Spleen (tissue), 11 donors: ENCODE measurements at regions not wholly inside any gene's neighbourhood (a gene's known extent, or its start where the extent isn't known, plus 50 kb on each side); places are given as distances from the start of the nearest gene placed in this dataset.

Source experiments
- DNase-seq: peaks from one replicate; pipeline ENCODE4 v3.0.0-alpha.2; 2020
- H3K27ac ChIP-seq, 8 donors: fragments of 200-600 bp; sonication (generic) in 7 of 8; 1 replicate in 4 of 8; 2 replicates in 4 of 8; pipeline versions ENCODE4 v1.5.0 to v1.8.0; 2016 to 2021; ENCODE audit warnings: inconsistent platforms in 4 of 8, mild to moderate bottlenecking in 4 of 8, moderate library complexity in 1 of 8
- H3K27me3 ChIP-seq, 7 donors: fragments of 200-600 bp; sonication (generic) in 6 of 7; replicated peaks in 1 of 7; 1 replicate in 4 of 7; 2 replicates in 3 of 7; pipeline versions ENCODE4 v1.5.0 to v1.8.0; 2016 to 2021; ENCODE audit warnings: inconsistent platforms in 3 of 7, mild to moderate bottlenecking in 1 of 7
- H3K36me3 ChIP-seq, 6 donors: fragments of 200-600 bp; sonication (generic) in 5 of 6; 1 replicate in 4 of 6; 2 replicates in 2 of 6; pipeline versions ENCODE4 v1.5.0 to v1.8.0; 2016 to 2021; ENCODE audit warnings: inconsistent platforms in 2 of 6
- H3K4me1 ChIP-seq, 6 donors: fragments of 200-600 bp; sonication (generic) in 5 of 6; 1 replicate in 3 of 6; 2 replicates in 3 of 6; pipeline versions ENCODE4 v1.5.0 to v1.8.0; 2016 to 2021; ENCODE audit warnings: inconsistent platforms in 3 of 6
- H3K4me3 ChIP-seq, 8 donors: fragments of 200-600 bp; sonication (generic) in 7 of 8; 1 replicate in 4 of 8; 2 replicates in 4 of 8; pipeline versions ENCODE4 v1.5.0 to v1.8.0; 2016 to 2021; ENCODE audit warnings: inconsistent platforms in 4 of 8, mild to moderate bottlenecking in 4 of 8, moderate library complexity in 2 of 8
- H3K9me3 ChIP-seq, 8 donors: fragments of 200-600 bp; sonication (generic) in 7 of 8; 1 replicate in 4 of 8; 2 replicates in 4 of 8; pipeline versions ENCODE4 v1.5.0 to v1.8.0; 2016 to 2021; ENCODE audit warnings: inconsistent platforms in 4 of 8
- CTCF ChIP-seq, 11 experiments: fragments of 200-600 bp in 7 of 11; fragments of 450-650 bp in 4 of 11; sonication (generic) in 4 of 11; IDR thresholded peaks in 8 of 11; conservative IDR thresholded peaks in 3 of 11; 1 replicate in 7 of 11; 2 replicates in 4 of 11; pipeline versions ENCODE4 v1.4.0 to v1.8.0; 2016 to 2021; ENCODE audit warnings: antibody characterized with exemption in 11 of 11, inconsistent platforms in 4 of 11, mild to moderate bottlenecking in 1 of 11
- POLR2A ChIP-seq, 3 donors: fragments of 450-650 bp; IDR thresholded peaks; one replicate each; pipeline ENCODE4 v1.5.1; 2017; ENCODE audit warnings: antibody characterized with exemption in 3 of 3, mild to moderate bottlenecking in 1 of 3
- POLR2AphosphoS5 ChIP-seq, 3 donors: sonication (generic); formaldehyde crosslinking; IDR thresholded peaks; one replicate each; pipeline ENCODE4 v1.5.1; 2017; ENCODE audit warnings: antibody characterized with exemption in 3 of 3
- WGBS, 5 donors: extraction: QIAGEN DNeasy Blood & Tissue Kit in 3 of 5; methylation state at CpG; one replicate each; pipeline versions ENCODE4 v1.1.5 to v1.1.7; 2013 to 2018; 5-methylcytosine and 5-hydroxymethylcytosine counted together
- intact Hi-C: fragments of 100-400 bp; cut with DNase I; formaldehyde crosslinking; loops from one replicate; pipeline ENCODE4 v1.15.0; 2023; ENCODE audit warnings: low total_unique reads
- donor health status: healthy with polysubstance abuse.
- donor health status: DM: no; HTN: no; CAD: no; lungs with moderate emphysema.
- donor health status: DM: no; HTN: no; CAD: no.
- donor health status: Bipolar disorder and iron deficiency.
- donor health status: healthy.
- donor health status: DM: no; HTN: no; CAD: no.
- donor health status: DM: yes; HTN: yes; CAD: no.

DNA sequence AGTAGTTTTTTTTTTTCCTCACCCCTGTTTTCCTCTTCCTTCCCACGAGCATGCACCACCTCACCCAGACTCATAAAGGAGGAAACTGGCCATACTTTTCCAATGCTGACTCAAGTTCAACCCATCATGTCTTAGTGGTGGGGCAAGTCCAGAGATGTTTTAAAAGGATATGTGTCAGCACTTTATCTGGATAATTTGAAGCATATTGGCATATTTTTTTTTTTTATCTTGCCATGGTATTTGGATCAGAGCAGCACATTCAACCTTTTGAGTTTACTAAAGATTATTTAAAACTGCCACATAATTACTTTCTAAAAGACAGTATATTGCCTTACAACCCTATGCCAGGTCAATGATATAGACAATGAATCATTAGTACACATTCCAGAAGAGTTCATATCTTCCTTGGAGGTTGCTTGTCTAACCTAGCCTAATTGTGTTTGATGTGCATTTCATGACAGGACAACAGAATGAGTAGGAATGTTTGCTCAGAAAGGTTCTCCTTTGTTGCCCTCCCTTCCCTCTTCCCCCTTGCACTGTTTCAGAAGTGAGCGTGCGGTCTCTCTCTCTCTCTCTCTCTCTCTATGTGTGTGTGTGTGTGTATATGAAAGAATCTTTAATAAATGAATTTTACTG is 950.7 kb upstream of the FAM98A start:
- TF ChIP-seq CTCF (IDR thresholded peaks at IDR 0.05 in 8 of 11, conservative IDR thresholded peaks at IDR 0.05 in 3 of 11) (no peak), POLR2AphosphoS5 (IDR thresholded peaks at IDR 0.05) (no peak), POLR2A (IDR thresholded peaks at IDR 0.05) (no peak)

GRCh38 chr2:34547900-34548299 is 948.8 kb upstream of the FAM98A start:
- DNase-seq, result no peak
- intact Hi-C loops, result no loop called here
- Histone ChIP-seq H3K36me3 (no peaks in the 10 kb centered on the region), H3K4me1 (no peaks in the 10 kb centered on the region), H3K9me3 (peaks cover 0 to 21% (median 3%) of the 10 kb centered on the region in 8 donors), H3K27ac (no peak overlapping the region), H3K4me3 (no peak overlapping the region), H3K27me3 (no peaks in the 10 kb centered on the region)
- 40 to 67% (median 50%) methylated on average over 2 to 3 of the region's 3 CpGs for WGBS, 5 donors
- TF ChIP-seq POLR2AphosphoS5 (IDR thresholded peaks at IDR 0.05), result no peak
- TF ChIP-seq CTCF (IDR thresholded peaks at IDR 0.05 in 8 of 11, conservative IDR thresholded peaks at IDR 0.05 in 3 of 11), result no peak
- no peak for TF ChIP-seq POLR2A (IDR thresholded peaks at IDR 0.05)

More for the DNA sequence above, 950.7 kb upstream of the FAM98A start:
- Histone ChIP-seq H3K4me3 (no peak overlapping the region), H3K27me3 (no peaks in the 10 kb centered on the region), H3K4me1 (no peaks in the 10 kb centered on the region), H3K36me3 (no peaks in the 10 kb centered on the region), H3K27ac (no peak overlapping the region), H3K9me3 (peaks cover 0 to 20% (median 5%) of the 10 kb centered on the region in 8 donors)
- WGBS, 5 donors, result 75 to 81% (median 79%) methylated on average over 3 of the region's 3 CpGs
- intact Hi-C loops, result no loop called here
- no peak for DNase-seq

- intact Hi-C loops, result no loop called here
- TF ChIP-seq POLR2A (IDR thresholded peaks at IDR 0.05), result no peak
- no peak for TF ChIP-seq CTCF (IDR thresholded peaks at IDR 0.05 in 8 of 11, conservative IDR thresholded peaks at IDR 0.05 in 3 of 11)
- no peak for TF ChIP-seq POLR2AphosphoS5 (IDR thresholded peaks at IDR 0.05)
- Histone ChIP-seq H3K4me3 (no peak overlapping the region), H3K27me3 (no peaks in the 10 kb centered on the region), H3K36me3 (no peaks in the 10 kb centered on the region), H3K27ac (no peak overlapping the region), H3K4me1 (no peaks in the 10 kb centered on the region), H3K9me3 (peaks cover 0 to 26% (median 3%) of the 10 kb centered on the region in 8 donors)
- 69 to 85% (median 73%) methylated on average over 3 to 4 of the region's 4 CpGs for WGBS, 5 donors
- no peak for DNase-seq
Observed at GRCh38 chr2:34547340-34547739, 948.2 kb upstream of the FAM98A start.

GRCh38 chr2:34545486-34546136 is 946.5 kb upstream of the FAM98A start:
- Histone ChIP-seq H3K27me3 (no peaks in the 10 kb centered on the region), H3K4me1 (no peaks in the 10 kb centered on the region), H3K27ac (no peak overlapping the region), H3K9me3 (peaks cover 0 to 39% (median 15%) of the 10 kb centered on the region in 8 donors), H3K36me3 (no peaks in the 10 kb centered on the region), H3K4me3 (no peak overlapping the region)
- WGBS, 5 donors, result 87 to 98% (median 91%) methylated on average over 11 to 12 of the region's 12 CpGs
- intact Hi-C loops, result no loop called here
- no peak for TF ChIP-seq CTCF (IDR thresholded peaks at IDR 0.05 in 8 of 11, conservative IDR thresholded peaks at IDR 0.05 in 3 of 11)
- no peak for TF ChIP-seq POLR2AphosphoS5 (IDR thresholded peaks at IDR 0.05)
- no peak for TF ChIP-seq POLR2A (IDR thresholded peaks at IDR 0.05)
- peak; percentile 51 for DNase-seq
